HFFc6 (cell line): ENCODE measurements at regions not wholly inside any gene's neighbourhood (a gene's known extent, or its start where the extent isn't known, plus 50 kb on each side); places are given as distances from the start of the nearest gene placed in this dataset.

Source experiments
- DNase-seq: peaks from one replicate; pipeline ENCODE4 v3.0.0-alpha.2; 2018
- H3K27ac Mint-ChIP-seq: 2 replicates; pipeline ENCODE4 v1.8.0; 2020; ENCODE audit warnings: mild to moderate bottlenecking, mixed read lengths
- H3K27me3 Mint-ChIP-seq: 2 replicates; pipeline ENCODE4 v1.8.0; 2021; ENCODE audit warnings: mild to moderate bottlenecking, moderate library complexity, mixed read lengths; ENCODE audit not compliant: insufficient read depth
- H3K36me3 Mint-ChIP-seq: 2 replicates; pipeline ENCODE4 v1.8.0; 2021; ENCODE audit warnings: low read depth, mixed read lengths
- H3K4me1 Mint-ChIP-seq: 2 replicates; pipeline ENCODE4 v1.8.0; 2020; ENCODE audit warnings: low read depth, mixed read lengths
- H3K4me3 Mint-ChIP-seq: 2 replicates; pipeline ENCODE4 v1.8.0; 2020; ENCODE audit warnings: mild to moderate bottlenecking, moderate library complexity, mixed read lengths
- H3K9me3 Mint-ChIP-seq: 2 replicates; pipeline ENCODE4 v1.8.0; 2020; ENCODE audit warnings: mild to moderate bottlenecking, mixed read lengths
- CTCF ChIP-seq: fragments of 200-600 bp; sonication (generic); IDR thresholded peaks from 2 replicates; pipeline ENCODE4 v1.5.0; 2021; ENCODE audit warnings: antibody characterized with exemption, mild to moderate bottlenecking

GRCh38 chr2:116411211-116411610, 1403.3 kb upstream of the DDX18 start:
- H3K27ac Mint-ChIP-seq, result no peak overlapping the region
- peaks cover 46% of the 10 kb centered on the region for H3K9me3 Mint-ChIP-seq
- no peak overlapping the region for H3K4me3 Mint-ChIP-seq
- H3K27me3 Mint-ChIP-seq, result no peaks in the 10 kb centered on the region
- no peak for DNase-seq
- H3K36me3 Mint-ChIP-seq, result no peaks in the 10 kb centered on the region
- TF ChIP-seq CTCF, result no peak
- no peaks in the 10 kb centered on the region for H3K4me1 Mint-ChIP-seq

- no peak for TF ChIP-seq CTCF
- H3K4me1 Mint-ChIP-seq, result no peaks in the 10 kb centered on the region
- H3K27ac Mint-ChIP-seq, result no peak overlapping the region
- peaks cover 61% of the 10 kb centered on the region for H3K9me3 Mint-ChIP-seq
- H3K27me3 Mint-ChIP-seq, result no peaks in the 10 kb centered on the region
- no peak for DNase-seq
- H3K36me3 Mint-ChIP-seq, result no peaks in the 10 kb centered on the region
- H3K4me3 Mint-ChIP-seq, result no peak overlapping the region
Observed at GRCh38 chr2:116413659-116414058, 1400.8 kb upstream of the DDX18 start.

- no peaks in the 10 kb centered on the region for H3K4me1 Mint-ChIP-seq
- H3K9me3 Mint-ChIP-seq, result peaks cover 63% of the 10 kb centered on the region
- no peaks in the 10 kb centered on the region for H3K27me3 Mint-ChIP-seq
- DNase-seq, result no peak
- no peak overlapping the region for H3K27ac Mint-ChIP-seq
- no peaks in the 10 kb centered on the region for H3K36me3 Mint-ChIP-seq
- H3K4me3 Mint-ChIP-seq, result no peak overlapping the region
- no peak for TF ChIP-seq CTCF
Observed at GRCh38 chr2:116416731-116417377, 1397.6 kb upstream of the DDX18 start.

- DNase-seq, result no peak
- Mint-ChIP-seq H3K27me3 (no peaks in the 10 kb centered on the region), H3K36me3 (no peaks in the 10 kb centered on the region), H3K27ac (no peak overlapping the region), H3K4me1 (no peaks in the 10 kb centered on the region), H3K9me3 (peaks cover 47% of the 10 kb centered on the region), H3K4me3 (no peak overlapping the region)
- TF ChIP-seq CTCF, result no peak
Observed at GRCh38 chr2:116435648-116436047, 1378.8 kb upstream of the DDX18 start.

- Mint-ChIP-seq H3K4me3 (no peak overlapping the region), H3K27ac (no peak overlapping the region), H3K4me1 (no peaks in the 10 kb centered on the region), H3K36me3 (no peaks in the 10 kb centered on the region), H3K27me3 (no peaks in the 10 kb centered on the region), H3K9me3 (peaks cover 20% of the 10 kb centered on the region)
- no peak for TF ChIP-seq CTCF
- no peak for DNase-seq
Observed at GRCh38 chr2:116440104-116440653, 1374.3 kb upstream of the DDX18 start.
